ENCODE measurements at regions not wholly inside any gene's neighbourhood (a gene's known extent, or its start where the extent isn't known, plus 50 kb on each side); places are given as distances from the start of the nearest gene placed in this dataset.

GRCh38 chr2:137769406-137769805 is 194.9 kb upstream of the HNMT start:
- Histone ChIP-seq H3K9me3 (no peaks in the 10 kb centered on the region), H3K27ac (no peak overlapping the region), H3K4me1 (no peaks in the 10 kb centered on the region), H3K27me3 (no peaks in the 10 kb centered on the region), H3K4me3 (no peak overlapping the region), H3K36me3 (no peaks in the 10 kb centered on the region)
- DNase-seq (ENCODE audit: low spot score): no peak
- no peak for TF ChIP-seq CTCF (IDR thresholded peaks at IDR 0.05)

- no peaks in the 10 kb centered on the region for H3K4me1 ChIP-seq
- no peak overlapping the region for H3K27ac ChIP-seq
- no peaks in the 10 kb centered on the region for H3K9me3 ChIP-seq
- no peaks in the 10 kb centered on the region for H3K36me3 ChIP-seq
- no peak for TF ChIP-seq CTCF (IDR thresholded peaks at IDR 0.05)
- H3K27me3 ChIP-seq: no peaks in the 10 kb centered on the region
- no peak overlapping the region for H3K4me3 ChIP-seq
- DNase-seq (ENCODE audit: low spot score): no peak
These were observed 194.1 kb upstream of the HNMT start for GRCh38 chr2:137770166-137770565.

- Histone ChIP-seq H3K27ac (no peak overlapping the region), H3K36me3 (no peaks in the 10 kb centered on the region), H3K27me3 (no peaks in the 10 kb centered on the region), H3K9me3 (no peaks in the 10 kb centered on the region), H3K4me3 (no peak overlapping the region), H3K4me1 (no peaks in the 10 kb centered on the region)
- no peak for TF ChIP-seq CTCF (IDR thresholded peaks at IDR 0.05)
- DNase-seq (ENCODE audit: low spot score): no peak
These were observed 193.2 kb upstream of the HNMT start for GRCh38 chr2:137771064-137771463.

- no peaks in the 10 kb centered on the region for H3K9me3 ChIP-seq
- H3K4me1 ChIP-seq: no peaks in the 10 kb centered on the region
- no peak for TF ChIP-seq CTCF (IDR thresholded peaks at IDR 0.05)
- H3K27ac ChIP-seq: no peak overlapping the region
- H3K36me3 ChIP-seq: no peaks in the 10 kb centered on the region
- DNase-seq (ENCODE audit: low spot score): no peak
- no peak overlapping the region for H3K4me3 ChIP-seq
- no peaks in the 10 kb centered on the region for H3K27me3 ChIP-seq
These were observed 191.8 kb upstream of the HNMT start for GRCh38 chr2:137772451-137772850.

- Histone ChIP-seq H3K27ac (no peak overlapping the region), H3K4me1 (no peaks in the 10 kb centered on the region), H3K36me3 (no peaks in the 10 kb centered on the region), H3K9me3 (no peaks in the 10 kb centered on the region), H3K27me3 (no peaks in the 10 kb centered on the region), H3K4me3 (no peak overlapping the region)
- no peak for DNase-seq (ENCODE audit: low spot score)
- no peak for TF ChIP-seq CTCF (IDR thresholded peaks at IDR 0.05)
These were observed 188.7 kb upstream of the HNMT start for GRCh38 chr2:137775529-137775928.

- Histone ChIP-seq H3K4me3 (no peak overlapping the region), H3K27ac (no peak overlapping the region), H3K4me1 (no peaks in the 10 kb centered on the region), H3K36me3 (no peaks in the 10 kb centered on the region), H3K27me3 (no peaks in the 10 kb centered on the region), H3K9me3 (no peaks in the 10 kb centered on the region)
- no peak for TF ChIP-seq CTCF (IDR thresholded peaks at IDR 0.05)
- DNase-seq (ENCODE audit: low spot score): no peak
These were observed 187.6 kb upstream of the HNMT start for GRCh38 chr2:137776697-137777096.

Measured in right atrium auricular region (tissue), 2 donors.